Tibial nerve (tissue), 4 donors: ENCODE measurements at regions not wholly inside any gene's neighbourhood (a gene's known extent, or its start where the extent isn't known, plus 50 kb on each side); places are given as distances from the start of the nearest gene placed in this dataset.

Source experiments
- DNase-seq, 2 donors: peaks; one replicate each; pipeline ENCODE4 v3.0.0-alpha.2; 2019; ENCODE audit warnings: low spot score in 2 of 2
- H3K27ac ChIP-seq, 4 donors: fragments of 200-600 bp; sonication (generic) in 3 of 4; one replicate each; pipeline ENCODE4 v1.5.1; 2017 to 2019; ENCODE audit warnings: mild to moderate bottlenecking in 1 of 4
- H3K27me3 ChIP-seq, 2 donors: fragments of 200-600 bp; sonication (generic) in 1 of 2; one replicate each; pipeline versions ENCODE4 v1.5.1 to v1.6.0; 2017 to 2019
- H3K36me3 ChIP-seq, 3 donors: fragments of 200-600 bp; sonication (generic); one replicate each; pipeline ENCODE4 v1.5.1; 2018 to 2019
- H3K4me1 ChIP-seq, 4 donors: fragments of 200-600 bp; sonication (generic) in 3 of 4; one replicate each; pipeline ENCODE4 v1.5.1; 2017 to 2019
- H3K4me3 ChIP-seq, 4 donors: fragments of 200-600 bp; sonication (generic) in 3 of 4; one replicate each; pipeline ENCODE4 v1.5.1; 2017 to 2019; ENCODE audit warnings: mild to moderate bottlenecking in 1 of 4, moderate library complexity in 1 of 4
- H3K9me3 ChIP-seq, 4 donors: fragments of 200-600 bp; sonication (generic) in 3 of 4; one replicate each; pipeline ENCODE4 v1.5.1; 2017 to 2019
- EP300 ChIP-seq, 2 donors: sonication (generic); formaldehyde crosslinking; IDR thresholded peaks; one replicate each; pipeline ENCODE4 v1.6.1; 2017; ENCODE audit warnings: antibody characterized with exemption in 2 of 2, mild to moderate bottlenecking in 1 of 2
- POLR2A ChIP-seq, 2 donors: fragments of 450-650 bp; IDR thresholded peaks; one replicate each; pipeline ENCODE4 v1.6.1; 2017; ENCODE audit warnings: antibody characterized with exemption in 2 of 2, mild to moderate bottlenecking in 2 of 2, moderate library complexity in 2 of 2
- WGBS, 2 donors: methylation state at CpG; one replicate each; pipeline ENCODE4 v1.1.5; 2018; 5-methylcytosine and 5-hydroxymethylcytosine counted together
- TF ChIP-seq, protein P1 (sequence below), 5 experiments: fragments of 200-600 bp in 3 of 5; fragments of 450-650 bp in 2 of 5; sonication (generic) in 3 of 5; IDR thresholded peaks; one replicate each; pipeline ENCODE4 v1.5.1; 2016 to 2019; ENCODE audit warnings: antibody characterized with exemption in 5 of 5, mild to moderate bottlenecking in 3 of 5, moderate library complexity in 2 of 5

DNA sequence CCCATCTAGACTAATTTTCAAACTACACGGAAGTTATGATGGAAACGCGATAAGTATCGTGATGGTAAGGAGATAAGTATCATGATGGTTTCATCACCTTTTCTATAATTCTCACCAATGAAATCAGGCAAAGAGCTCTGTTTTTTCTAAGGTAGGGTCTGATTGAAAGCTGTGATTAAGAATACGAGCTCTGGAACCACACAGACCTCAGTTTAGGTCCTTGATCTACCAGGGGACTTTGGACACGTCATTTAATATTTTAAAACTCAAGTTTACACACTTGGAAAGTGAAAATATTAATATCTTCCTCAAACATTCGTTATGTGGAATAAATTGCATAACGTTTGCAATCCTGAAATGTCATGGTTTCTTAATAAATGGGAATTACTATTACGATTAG is 538.2 kb upstream of the CELF2 start:
- 80 to 86% methylated on average over 9 of the region's 9 CpGs for WGBS, 2 donors
- no peaks in the 10 kb centered on the region for H3K9me3 ChIP-seq
- H3K27me3 ChIP-seq: no peaks in the 10 kb centered on the region
- no peak overlapping the region for H3K4me3 ChIP-seq
- no peaks in the 10 kb centered on the region for H3K4me1 ChIP-seq
- no peak overlapping the region for H3K27ac ChIP-seq
- no peak for DNase-seq
- no peaks in the 10 kb centered on the region for H3K36me3 ChIP-seq
- no peak for TF ChIP-seq EP300 (IDR thresholded peaks at IDR 0.05)
- TF ChIP-seq POLR2A (IDR thresholded peaks at IDR 0.05): no peak
- TF ChIP-seq, protein P1, sequence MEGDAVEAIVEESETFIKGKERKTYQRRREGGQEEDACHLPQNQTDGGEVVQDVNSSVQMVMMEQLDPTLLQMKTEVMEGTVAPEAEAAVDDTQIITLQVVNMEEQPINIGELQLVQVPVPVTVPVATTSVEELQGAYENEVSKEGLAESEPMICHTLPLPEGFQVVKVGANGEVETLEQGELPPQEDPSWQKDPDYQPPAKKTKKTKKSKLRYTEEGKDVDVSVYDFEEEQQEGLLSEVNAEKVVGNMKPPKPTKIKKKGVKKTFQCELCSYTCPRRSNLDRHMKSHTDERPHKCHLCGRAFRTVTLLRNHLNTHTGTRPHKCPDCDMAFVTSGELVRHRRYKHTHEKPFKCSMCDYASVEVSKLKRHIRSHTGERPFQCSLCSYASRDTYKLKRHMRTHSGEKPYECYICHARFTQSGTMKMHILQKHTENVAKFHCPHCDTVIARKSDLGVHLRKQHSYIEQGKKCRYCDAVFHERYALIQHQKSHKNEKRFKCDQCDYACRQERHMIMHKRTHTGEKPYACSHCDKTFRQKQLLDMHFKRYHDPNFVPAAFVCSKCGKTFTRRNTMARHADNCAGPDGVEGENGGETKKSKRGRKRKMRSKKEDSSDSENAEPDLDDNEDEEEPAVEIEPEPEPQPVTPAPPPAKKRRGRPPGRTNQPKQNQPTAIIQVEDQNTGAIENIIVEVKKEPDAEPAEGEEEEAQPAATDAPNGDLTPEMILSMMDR (IDR thresholded peaks at IDR 0.05): no peak

DNA sequence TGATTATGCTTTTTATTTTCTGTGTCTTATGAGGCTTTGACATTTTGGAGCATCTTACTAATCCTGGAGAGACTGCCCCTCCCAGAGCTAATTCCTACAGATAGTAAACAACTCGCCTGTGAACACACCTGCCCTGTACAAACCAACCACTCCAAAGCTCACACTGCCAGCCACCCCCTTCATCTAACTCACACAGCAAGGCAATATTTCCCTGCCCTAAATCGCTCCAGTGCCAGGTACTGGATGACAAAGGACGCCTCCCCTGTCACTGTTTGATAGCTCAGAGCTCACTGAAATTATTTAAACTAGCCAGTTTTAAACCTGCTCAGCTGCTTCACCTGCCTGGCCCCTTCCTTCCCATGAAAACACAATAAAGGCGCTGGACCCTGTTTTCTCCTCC is 535.1 kb upstream of the CELF2 start:
- Histone ChIP-seq H3K27ac (no peak overlapping the region), H3K27me3 (no peaks in the 10 kb centered on the region), H3K4me3 (no peak overlapping the region), H3K9me3 (no peaks in the 10 kb centered on the region), H3K4me1 (no peaks in the 10 kb centered on the region), H3K36me3 (no peaks in the 10 kb centered on the region)
- no peak for DNase-seq
- TF ChIP-seq, protein P1 (IDR thresholded peaks at IDR 0.05): no peak
- TF ChIP-seq POLR2A (IDR thresholded peaks at IDR 0.05) (no peak), EP300 (IDR thresholded peaks at IDR 0.05) (no peak)
- 82 to 83% methylated on average over 4 of the region's 4 CpGs for WGBS, 2 donors

DNA sequence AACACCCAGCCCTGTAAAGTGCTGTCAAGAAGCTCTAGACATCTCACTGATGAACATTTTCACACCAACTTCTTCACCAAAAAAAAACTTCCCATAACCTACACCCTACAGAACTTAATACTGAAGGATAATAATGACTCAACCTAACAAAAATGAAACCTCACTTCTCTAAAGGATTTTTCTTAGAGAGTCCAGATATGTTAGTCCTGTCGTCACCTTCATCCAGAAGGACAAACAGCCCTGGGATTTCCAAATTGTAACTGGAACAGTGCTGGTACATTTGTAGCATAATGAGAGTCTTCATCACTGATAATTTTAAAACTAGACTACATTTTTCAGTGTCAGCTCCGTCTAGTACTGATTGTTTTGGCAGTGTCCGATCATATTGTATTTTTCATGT is 528.6 kb upstream of the CELF2 start:
- no peak overlapping the region for H3K4me3 ChIP-seq
- WGBS, 2 donors: 94 to 97% methylated on average over 3 of the region's 3 CpGs
- TF ChIP-seq EP300 (IDR thresholded peaks at IDR 0.05): no peak
- TF ChIP-seq, protein P1 (IDR thresholded peaks at IDR 0.05): no peak
- TF ChIP-seq POLR2A (IDR thresholded peaks at IDR 0.05): no peak
- H3K27me3 ChIP-seq: no peaks in the 10 kb centered on the region
- no peaks in the 10 kb centered on the region for H3K9me3 ChIP-seq
- H3K4me1 ChIP-seq: no peaks in the 10 kb centered on the region
- H3K36me3 ChIP-seq: no peaks in the 10 kb centered on the region
- no peak overlapping the region for H3K27ac ChIP-seq
- no peak for DNase-seq

DNA sequence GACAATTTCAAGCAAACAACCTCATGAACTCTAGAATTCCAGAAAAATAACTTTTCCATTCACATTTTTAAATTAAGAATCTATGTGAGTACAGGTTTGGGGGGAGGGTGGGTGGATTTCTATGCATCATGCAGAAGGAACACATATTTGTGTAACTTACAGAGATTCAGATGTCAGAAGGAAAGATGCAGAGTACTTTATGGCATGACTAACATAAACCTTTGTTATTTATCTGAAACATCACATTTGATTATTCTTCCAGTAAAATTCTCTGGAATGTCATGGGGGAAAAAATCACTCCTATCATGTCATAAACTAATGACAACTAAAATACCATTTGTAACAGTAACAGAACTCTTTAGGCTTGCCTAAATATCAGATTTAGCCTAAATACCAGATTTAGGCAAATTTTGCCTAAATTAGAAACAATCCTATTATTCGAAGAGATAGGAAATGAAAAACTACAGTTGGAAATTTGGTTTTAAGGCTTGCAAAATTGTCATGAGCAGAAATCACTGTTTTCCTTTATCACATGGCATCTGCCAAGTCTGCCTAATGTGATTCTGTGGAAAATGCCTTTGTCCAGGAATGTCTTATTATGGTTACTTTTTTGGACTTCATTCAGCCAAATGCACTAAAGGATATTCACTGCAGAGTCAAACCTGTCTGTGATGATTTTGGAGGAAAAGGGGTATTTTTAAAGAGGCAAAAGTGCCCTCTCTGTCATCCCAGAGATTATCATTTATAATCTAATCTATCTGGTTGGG is 527.7 kb upstream of the CELF2 start:
- Histone ChIP-seq H3K27ac (no peak overlapping the region), H3K27me3 (no peaks in the 10 kb centered on the region), H3K9me3 (no peaks in the 10 kb centered on the region), H3K4me3 (no peak overlapping the region), H3K36me3 (no peaks in the 10 kb centered on the region), H3K4me1 (no peaks in the 10 kb centered on the region)
- TF ChIP-seq POLR2A (IDR thresholded peaks at IDR 0.05): no peak
- TF ChIP-seq, protein P1 (IDR thresholded peaks at IDR 0.05): no peak
- TF ChIP-seq EP300 (IDR thresholded peaks at IDR 0.05): no peak
- DNase-seq: no peak
- WGBS, 2 donors: 81 to 95% methylated on average over 1 of the region's 1 CpG

DNA sequence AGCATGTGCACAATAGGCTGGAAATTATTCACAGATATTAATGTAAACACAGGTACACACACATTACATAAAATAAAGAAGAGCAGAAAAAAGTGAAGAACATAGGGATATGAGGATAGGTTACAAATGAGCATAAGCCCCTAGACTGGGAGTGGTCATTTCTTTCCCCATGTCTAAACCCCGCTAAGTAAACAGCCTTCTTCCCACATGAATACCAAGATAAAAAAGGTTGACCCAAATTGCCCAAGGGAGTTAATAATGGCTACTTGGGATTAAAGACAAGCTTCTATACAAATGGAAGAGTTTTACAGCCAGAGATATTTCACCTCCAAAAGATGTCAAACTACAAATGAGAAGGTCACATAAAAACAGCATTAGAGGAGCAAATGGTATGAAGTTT is 527.1 kb upstream of the CELF2 start:
- 41 to 48% methylated on average over 1 of the region's 1 CpG for WGBS, 2 donors
- H3K27ac ChIP-seq: no peak overlapping the region
- H3K4me3 ChIP-seq: no peak overlapping the region
- H3K36me3 ChIP-seq: no peaks in the 10 kb centered on the region
- H3K4me1 ChIP-seq: no peaks in the 10 kb centered on the region
- TF ChIP-seq EP300 (IDR thresholded peaks at IDR 0.05) (no peak), POLR2A (IDR thresholded peaks at IDR 0.05) (no peak)
- TF ChIP-seq, protein P1 (IDR thresholded peaks at IDR 0.05): no peak
- no peaks in the 10 kb centered on the region for H3K27me3 ChIP-seq
- H3K9me3 ChIP-seq: no peaks in the 10 kb centered on the region
- no peak for DNase-seq
